NCI-H1417 treated with DMSO at 0.1 percent for 48 hours (cell line): ENCODE measurements at regions not wholly inside any gene's neighbourhood (a gene's known extent, or its start where the extent isn't known, plus 50 kb on each side); places are given as distances from the start of the nearest gene placed in this dataset.
A peak's percentile ranks its signal among the peaks of the same experiment; 100 is the strongest.
"Not testable (repeated sequence)": the region's sequence is repeated elsewhere in the genome, so short reads cannot be mapped to it uniquely, and the experiment has no call there.

Source experiments
- DNase-seq: peaks from one replicate; lab custom pipeline; 2025; lab: John Stamatoyannopoulos, UW

DNA sequence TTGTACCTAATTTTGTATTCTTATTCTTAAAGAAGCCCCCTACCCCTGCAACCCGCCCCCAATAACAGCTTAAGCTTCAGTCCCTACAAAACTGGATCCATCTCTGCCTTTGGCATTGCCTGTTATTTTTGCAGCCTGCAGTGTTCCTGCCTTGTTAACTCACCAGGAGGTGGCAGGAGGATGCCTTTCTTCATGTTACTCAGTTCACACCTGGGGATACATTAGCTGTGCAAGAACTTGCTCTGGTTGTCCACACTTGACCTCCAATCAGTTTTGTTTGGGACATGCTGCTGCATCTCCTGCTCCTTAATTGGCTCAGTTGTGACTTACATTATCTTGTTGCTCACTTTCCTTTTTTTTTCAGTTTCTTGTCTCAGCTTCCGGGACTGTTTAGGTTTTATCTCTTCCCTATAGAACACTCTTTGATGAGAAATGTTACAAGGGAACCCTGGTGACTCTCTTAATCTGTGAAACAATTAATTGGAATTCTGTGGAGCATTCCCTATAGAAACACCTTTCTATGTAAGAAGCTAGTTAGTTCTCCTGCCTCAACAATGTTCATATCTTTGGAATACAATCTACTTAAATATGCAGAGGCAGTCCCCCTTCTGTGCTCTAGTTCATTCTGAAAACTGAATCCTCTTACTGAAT, 467.7 kb upstream of the ACO1 start:
- DNase-seq: no peak

DNA sequence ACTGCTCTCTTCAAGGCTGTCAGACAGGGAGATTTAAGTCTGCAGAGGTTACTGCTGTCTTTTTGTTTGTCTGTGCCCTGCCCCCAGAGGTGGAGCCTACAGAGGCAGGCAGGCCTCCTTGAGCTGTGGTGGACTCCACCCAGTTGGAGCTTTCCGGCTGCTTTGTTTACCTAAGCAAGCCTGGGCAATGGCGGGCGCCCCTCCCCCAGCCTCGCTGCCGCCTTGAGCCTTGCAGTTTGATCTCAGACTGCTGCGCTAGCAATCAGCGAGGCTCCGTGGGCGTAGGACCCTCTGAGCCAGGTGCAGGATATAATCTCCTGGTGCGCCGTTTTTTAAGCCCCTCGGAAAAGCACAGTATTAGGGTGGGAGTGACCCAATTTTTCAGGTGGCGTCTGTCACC, 446.7 kb upstream of the ACO1 start:
- DNase-seq: not testable (repeated sequence)

DNA sequence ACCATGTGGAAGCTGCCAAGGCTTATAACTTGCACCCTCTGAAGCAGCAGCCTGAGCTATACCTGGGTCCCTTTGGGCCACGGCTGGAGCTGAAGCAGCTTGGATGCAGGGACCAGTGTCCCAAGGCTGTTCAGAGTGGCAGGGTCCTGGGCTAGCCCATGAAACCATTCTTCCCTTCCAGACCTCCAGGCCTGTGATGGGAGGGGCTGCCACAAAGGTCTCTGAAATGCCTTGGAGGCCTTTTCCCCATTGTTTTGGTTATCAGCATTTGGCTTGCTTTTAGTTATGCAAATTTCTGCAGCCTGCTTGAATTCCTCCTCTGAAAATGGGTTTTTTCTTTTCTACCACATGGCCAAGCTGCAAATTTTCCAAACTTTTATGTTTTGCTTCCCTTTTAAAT, 433.7 kb upstream of the ACO1 start:
- DNase-seq: no peak

DNA sequence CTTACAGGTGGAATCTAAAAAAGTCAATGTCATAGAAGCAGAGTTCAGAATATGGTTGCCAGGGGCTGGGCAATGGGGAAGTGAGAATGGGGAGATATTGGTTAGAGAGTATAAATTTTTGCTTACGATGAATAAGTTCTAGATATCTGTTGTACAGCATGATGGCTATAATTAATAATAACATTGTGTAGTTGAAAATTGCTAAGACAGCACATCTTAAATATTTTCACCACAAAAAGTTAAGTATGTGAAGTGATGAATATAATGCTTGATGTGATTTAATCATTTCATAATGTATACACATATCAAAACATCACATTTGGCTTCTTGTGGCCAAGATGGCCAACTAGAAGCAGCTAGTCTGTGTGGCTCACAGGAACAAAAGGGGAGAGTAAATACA, 425.9 kb upstream of the ACO1 start:
- DNase-seq: no peak

DNA sequence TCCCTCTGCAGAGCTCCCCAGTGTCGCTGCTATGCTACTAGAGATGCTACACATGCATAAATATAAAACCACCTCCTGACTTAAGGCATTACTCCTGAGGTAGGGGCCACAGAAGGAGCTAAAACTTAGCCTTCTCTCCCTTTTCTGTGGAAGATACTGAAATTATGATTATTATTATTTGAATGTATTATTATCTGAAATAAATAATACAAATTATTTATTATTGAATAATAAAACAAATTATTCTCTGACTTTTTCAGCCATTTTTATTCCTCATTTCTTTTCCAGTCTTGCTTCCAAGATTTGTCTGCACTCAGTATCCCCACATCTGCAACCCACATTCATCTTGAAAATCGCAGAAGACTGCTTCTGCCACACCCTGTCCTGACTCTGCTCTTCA, 414.9 kb upstream of the ACO1 start:
- no peak for DNase-seq

DNA sequence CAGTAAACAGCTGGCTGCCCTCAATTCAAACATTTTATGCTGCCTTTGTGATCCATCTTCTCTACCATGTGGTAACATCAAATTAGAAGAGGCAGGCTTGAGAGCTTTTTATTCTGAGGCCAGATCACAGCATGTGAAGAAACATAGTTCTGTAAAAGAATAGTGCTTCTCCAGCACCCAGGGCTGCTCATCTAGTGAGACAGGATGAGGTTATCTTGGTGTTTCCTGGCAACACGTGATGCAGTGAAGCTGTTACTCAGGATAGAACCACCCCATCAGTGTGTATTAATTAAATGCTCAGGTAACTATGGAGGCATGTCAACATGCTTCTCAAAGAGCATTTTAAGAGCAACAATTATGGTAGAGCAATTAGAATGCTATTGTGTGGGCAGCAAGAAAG, 400.5 kb upstream of the ACO1 start:
- peak; percentile 26 for DNase-seq

DNA sequence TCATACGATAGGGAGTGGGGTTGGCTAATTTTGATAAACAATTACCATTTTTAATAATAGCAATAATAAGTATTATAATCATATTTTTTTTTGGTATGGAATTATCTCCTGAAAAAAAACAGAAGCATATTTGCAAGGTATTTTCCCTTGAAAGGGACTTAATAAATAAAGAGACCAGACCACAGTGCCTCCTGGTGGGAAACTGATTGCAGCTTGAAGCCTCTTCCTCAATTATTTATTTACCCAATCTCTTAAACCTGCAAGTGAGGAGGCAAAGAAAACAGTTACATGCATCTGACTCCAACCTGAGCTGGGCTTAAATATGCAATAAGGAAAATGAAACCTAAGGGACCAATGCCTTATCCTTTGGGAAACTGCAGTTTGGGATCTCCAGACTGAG, 388.1 kb upstream of the ACO1 start:
- no peak for DNase-seq

DNA sequence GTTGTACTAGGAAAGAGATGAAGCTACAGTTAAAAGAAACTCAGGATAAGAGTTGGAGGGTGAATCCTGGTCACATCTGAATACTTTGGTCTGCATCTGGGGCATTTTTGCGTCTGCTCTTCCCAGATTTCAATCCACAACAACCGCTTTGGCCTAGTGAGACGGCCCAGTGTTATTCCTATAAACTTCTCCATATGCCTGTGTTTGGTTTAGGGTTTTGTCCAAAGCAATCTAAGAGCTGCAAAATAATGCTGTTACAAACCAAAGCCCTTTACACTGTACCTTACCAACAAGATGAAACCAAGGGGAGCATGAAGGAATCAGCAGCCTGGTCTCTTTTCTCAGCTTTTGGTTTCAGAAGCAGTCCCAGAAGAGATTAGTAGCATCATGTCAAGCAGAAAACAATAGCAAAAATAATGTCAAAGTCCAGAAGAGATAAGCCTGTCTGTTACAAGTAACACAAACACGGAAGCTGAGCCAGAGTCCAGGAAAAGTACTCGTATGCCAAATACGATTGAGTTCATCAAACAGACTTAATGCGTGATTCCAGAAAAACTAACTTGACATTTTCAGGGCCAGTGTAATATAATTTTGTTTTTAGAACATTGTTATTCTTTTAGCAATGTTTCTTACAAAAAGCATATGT, 379.9 kb upstream of the ACO1 start:
- DNase-seq: no peak

DNA sequence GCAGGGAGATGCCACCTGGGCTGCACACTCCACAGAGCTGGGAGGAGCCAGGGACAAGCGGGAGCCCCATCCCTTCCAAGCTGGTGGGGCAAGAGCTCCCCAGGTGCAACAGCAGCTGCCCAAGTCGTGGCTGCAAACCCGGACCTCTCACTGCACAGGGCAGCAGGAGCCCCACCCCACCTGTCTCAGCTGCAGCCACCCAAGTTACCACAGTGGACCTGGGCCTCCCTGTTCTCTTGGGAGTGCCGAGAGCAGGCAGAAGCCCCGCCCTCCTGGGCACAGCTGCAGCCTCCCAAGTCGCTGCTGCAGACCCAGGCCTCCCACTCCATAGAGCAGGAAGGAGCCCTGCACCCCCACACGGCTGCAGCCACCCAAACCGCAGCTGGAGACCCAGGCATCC, 374.1 kb upstream of the ACO1 start:
- no peak for DNase-seq

DNA sequence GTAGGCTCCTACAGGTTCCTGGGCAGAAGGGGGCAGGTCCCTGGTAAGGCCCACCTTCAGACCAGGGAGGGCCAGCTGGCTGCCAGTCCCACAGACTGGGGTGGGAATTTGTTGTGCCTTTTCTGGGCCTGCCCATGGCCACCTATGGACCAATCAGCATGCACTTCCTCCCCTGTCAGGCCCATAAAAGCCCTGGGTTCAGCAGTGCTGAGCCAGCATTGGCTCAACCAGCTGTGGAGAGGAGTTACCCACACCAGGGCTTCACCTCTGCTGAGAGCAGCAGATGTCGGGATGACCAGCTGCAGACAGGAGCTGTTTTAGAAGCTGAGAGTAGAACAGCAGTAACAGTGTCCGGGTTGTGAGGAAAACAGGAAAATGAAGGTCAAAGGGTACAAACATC, 373.4 kb upstream of the ACO1 start:
- no peak for DNase-seq

DNA sequence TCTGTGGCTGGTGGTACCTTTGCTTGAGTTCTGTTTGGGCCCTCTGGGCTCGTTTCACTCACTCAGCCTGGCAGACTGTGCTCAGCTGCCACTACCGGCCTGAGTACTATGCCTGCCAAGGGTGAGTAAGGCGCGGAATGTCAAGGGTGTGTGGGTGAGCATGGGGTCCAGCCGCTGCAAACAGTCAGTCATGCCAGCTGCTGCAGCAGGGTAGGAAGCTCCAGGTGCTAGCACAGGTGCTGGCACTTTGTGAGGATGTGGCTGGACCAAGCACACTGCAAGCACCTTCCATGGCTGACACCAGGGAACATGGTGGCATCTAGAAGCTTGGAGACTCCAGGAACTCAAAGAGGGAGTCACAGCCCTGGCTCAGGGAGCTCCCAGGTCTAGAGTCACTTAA, 368.6 kb upstream of the ACO1 start:
- DNase-seq: no peak

DNA sequence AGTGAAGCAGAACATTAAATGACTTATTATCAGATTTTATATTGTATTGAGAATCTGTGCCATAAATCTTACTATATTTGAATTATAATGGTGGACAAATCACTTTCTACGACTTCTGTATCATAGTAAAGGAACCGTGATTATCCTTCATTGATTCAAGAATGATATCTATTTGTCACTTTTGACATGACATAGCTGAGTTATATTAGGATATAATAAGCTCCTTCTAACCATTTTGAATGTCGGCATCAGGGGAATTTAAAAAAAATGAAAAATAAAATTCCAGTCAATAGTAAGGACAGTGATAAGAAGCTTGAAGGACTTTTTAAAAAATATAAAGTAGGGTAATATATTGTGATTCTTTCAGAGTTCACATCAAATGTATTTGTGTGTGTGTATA, 338.9 kb upstream of the ACO1 start:
- DNase-seq: no peak

DNA sequence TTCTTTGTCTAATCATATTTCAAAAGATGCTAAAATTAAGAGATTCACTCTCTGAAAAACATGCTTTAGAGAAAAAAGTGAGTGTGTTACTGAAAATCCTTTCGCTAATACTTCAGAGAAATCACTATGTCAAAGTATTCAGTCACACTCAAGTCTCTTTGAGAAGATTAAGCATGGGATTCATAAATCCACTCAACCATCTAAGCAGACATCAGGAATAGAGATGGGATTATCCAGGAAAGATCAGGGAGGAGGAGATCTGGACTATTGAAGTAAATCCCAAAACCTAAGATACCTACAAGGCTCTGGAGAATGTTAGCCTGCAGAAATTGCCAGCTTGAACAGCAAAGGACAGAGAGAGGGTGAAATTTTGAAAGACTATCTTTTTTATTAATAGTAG, 317.2 kb upstream of the ACO1 start:
- DNase-seq: no peak

DNA sequence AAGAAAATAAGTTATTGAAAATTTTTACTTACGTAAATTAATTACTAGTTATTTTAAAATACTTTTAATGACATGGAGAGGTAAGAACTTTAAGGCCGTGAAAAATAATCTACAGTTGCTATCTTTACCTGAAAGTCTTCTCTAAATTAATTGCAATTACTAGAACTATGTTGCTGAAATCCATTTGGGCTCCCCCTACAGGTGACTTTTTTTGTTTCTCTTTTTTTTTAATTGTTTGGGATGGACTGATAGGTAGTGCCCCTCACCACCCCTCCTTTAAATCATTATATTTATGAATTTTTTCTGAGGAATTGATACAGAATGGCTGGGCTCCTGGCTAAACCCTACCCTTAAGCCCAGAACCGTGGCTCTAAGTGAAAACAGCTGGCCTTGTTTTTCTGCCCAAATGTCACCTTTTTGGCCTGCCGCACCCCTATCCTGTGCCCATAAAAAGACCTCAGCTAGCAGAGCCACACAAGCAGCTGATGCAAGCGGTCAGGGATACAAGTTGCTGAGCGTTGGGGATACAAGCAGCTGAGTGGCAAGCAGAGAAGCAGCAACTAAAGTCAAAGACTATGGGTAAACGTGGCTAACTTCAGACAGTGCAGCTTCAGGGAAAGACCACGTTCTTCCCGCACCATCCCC, 315.2 kb upstream of the ACO1 start:
- DNase-seq: no peak

DNA sequence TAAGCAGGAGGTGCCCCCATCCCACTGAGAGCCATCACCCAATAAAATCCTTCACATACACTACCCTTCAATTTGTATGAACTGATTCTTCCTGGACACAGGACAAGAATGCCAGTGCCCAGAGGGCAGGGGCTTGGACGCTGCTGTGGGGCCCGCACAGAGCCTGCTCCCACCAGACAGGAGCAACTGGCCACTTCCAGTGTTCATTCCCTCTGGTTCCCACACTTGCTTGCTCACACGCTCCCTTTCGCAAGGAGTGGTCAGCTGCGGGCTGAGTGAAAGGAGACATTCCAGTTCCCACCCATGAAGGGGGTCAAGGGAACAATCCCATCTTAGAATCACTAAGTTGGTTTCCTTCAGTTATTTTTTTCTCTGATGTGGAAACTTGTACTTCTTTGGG, 314.5 kb upstream of the ACO1 start:
- DNase-seq: no peak

DNA sequence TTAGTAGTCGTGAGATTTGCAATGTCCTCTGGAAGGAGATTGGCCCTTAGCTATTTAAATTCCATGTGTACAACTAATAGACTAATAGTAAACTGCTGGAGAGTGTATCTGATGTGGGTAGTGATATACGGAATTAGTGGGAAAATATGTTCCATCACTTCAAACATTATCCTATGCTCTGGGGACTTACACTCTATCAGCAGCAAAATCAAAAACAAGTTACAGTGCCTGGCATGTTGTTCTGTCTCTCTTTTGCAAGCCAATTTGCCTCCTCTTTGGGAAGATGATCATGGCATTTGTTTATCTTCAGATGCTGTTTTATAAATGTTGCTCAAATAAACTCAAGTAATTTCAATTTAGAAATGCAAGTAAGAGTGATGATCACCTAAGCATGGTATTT, 311.9 kb upstream of the ACO1 start:
- no peak for DNase-seq

DNA sequence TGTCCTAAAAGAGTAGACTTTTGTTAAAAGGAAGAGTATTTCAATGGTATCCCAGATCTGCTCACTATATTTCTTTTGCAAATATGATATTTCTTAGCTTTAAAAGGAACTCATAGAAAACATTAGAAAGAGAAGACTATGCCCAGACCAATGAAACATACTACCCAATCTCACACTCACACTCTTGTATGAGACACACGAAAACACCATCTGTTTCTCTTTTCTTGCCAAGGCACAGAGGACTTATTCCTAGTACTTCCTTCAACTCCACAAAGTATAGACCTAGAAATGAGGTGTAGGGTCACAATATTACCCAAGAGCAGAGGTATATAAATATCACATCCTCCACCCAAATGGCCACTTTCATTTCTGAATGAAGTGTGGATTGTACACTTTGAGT, 292.4 kb upstream of the ACO1 start:
- no peak for DNase-seq

DNA sequence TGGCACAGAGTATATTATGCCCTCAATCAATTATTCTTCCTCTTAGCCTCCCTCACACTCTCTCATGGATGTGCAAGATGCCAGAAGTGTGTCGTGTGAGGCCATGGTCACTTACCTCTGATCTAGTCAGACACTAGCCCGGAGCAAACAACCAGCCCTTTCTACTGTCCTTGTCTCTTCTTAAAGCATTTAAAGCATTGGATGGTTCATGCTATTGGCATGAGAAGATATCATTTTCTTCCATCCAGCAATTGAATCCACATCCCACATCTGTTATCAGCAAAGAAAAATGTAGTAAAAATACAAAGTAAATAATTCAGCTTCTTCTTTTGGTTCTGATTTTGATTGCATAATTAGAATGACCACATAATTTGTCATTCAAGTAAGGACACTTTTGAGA, 267.2 kb upstream of the ACO1 start:
- no peak for DNase-seq

DNA sequence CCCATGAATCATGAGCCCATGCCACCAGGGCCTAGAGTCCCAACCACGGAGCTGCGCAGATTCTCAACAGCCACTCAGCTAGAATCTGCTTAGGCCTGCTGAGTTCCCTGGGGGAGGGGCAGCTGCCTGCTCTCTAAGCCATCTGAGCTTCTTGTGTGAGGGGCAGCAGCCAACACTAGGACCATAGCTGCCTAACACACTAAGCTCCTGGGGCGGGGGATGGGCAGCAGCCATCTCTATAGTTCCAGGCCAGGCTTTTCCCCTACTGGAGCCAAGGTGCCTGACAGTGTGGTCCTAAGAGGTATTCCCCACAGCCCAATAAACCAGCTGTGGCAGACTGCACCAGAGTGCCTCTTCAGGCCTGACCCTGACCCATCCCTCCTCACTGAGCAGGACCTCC, 255.9 kb upstream of the ACO1 start:
- DNase-seq: no peak

DNA sequence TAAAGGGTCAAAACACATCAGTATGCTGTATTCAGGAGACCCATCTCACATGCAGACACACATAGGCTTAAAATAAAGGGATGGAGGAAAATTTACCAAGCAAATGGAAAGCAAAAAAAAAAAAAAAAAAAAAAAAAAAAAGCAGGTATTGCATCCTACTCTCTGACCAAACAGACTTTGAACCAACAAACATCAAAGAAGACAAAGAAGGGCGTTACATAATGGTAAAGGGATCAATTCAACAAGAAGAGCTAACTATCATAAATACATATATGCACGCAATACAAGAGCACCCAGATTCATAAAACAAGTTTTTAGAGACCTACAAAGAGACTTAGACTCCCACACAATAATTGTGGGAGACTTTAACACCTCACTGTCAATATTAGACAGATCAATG, 253.7 kb upstream of the ACO1 start:
- not testable (repeated sequence) for DNase-seq

DNA sequence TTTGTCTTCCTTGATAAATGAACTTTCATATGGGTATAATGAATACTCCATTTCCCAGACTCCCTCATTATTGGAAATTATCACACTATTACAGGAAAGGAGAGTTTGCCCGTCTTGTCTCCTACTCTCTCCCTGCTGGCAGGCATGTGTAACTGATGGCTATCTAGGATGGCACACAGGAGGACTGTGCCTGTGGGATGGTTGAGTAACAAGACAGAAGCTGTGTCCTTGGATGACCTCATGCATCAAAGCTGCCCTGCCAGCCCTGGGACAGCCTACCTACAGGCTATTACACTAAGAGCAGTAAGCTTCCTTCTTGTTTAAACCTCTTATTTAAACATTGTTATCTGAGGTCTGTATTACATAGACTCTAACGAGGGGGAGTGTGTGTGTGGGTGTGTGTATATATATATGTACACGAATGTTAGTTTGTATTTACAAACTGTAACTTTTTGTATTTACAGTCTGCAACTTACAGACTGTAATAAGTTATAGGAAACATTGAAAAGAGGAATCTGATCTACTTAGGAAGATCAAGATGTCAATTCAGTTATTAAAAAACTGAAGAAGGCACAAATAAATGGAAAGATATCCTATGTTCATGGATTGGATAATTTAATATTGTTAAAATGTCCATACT, 247.6 kb upstream of the ACO1 start:
- DNase-seq: no peak

DNA sequence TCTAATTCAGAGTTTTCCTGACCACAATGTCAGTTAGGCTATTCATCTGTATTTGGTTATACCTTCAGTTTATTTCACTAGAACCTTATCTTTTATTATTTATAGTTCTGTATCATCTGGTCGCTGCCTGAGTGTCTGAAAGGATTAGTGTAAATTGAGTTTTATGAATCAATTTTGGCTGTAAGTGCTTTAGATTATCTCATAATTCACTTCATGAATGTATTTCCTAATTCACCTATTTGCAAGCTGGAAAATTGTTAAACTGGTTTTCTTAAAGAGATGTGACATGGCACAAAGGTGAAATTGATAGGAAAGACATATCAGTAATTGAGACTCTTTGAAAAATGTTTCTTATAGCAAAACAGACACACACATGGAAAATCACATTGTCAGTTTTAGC, 242.4 kb upstream of the ACO1 start:
- DNase-seq: no peak

DNA sequence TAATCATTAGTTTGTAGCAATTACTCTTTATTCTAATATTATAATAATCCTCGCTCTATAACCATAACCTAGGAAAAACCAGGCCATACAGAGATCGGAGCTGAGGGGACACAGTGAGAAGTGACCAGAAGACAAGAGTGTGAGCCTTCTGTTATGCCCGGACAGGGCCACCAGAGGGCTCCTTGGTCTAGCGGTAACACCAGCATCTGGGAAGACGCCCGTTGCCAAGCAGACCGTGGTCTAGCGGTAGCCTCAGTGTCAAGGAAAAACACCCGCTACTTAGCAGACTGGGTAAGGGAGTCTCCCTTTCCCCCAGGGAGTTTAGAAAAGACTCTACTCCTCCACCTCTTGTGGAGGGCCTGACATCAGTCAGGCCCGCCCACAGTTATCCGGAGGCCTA, 235.9 kb upstream of the ACO1 start:
- not testable (repeated sequence) for DNase-seq
